ENCODE measurements at regions not wholly inside any gene's neighbourhood (a gene's known extent, or its start where the extent isn't known, plus 50 kb on each side); places are given as distances from the start of the nearest gene placed in this dataset.

GRCh38 chr14:83133981-83134645 is 1600.5 kb upstream of the SEL1L start:
- TF ChIP-seq PKNOX1 (IDR thresholded peaks at IDR 0.05) (no peak), ZNF384 (IDR thresholded peaks at IDR 0.05) (no peak), FOXM1 (IDR thresholded peaks at IDR 0.05; ENCODE audit: borderline replicate concordance) (no peak), ARNT (IDR thresholded peaks at IDR 0.05) (no peak), FOXK2 (IDR thresholded peaks at IDR 0.05) (no peak), LEF1 (IDR thresholded peaks at IDR 0.05; ENCODE audit: borderline replicate concordance) (no peak), SP1 (IDR thresholded peaks at IDR 0.05) (no peak), SUZ12 (IDR thresholded peaks at IDR 0.05) (no peak), TARDBP (IDR thresholded peaks at IDR 0.05) (no peak)
